SK-N-SH (cell line): ENCODE measurements at regions not wholly inside any gene's neighbourhood (a gene's known extent, or its start where the extent isn't known, plus 50 kb on each side); places are given as distances from the start of the nearest gene placed in this dataset.

Source experiments
- EP300 ChIP-seq, 2 experiments: IDR thresholded peaks; 2 replicates each; pipeline versions ENCODE4 v1.4.0 to v1.6.1; 2012; ENCODE audit warnings: borderline replicate concordance in 1 of 2, low read depth in 1 of 2, low read length in 1 of 2
- EZH2phosphoT487 ChIP-seq: fragments of 200-600 bp; sonication (generic); IDR thresholded peaks from 2 replicates; pipeline ENCODE4 v1.6.1; 2017; ENCODE audit warnings: low read depth, mixed run types, mild to moderate bottlenecking, antibody characterized with exemption, moderate library complexity, borderline replicate concordance
- MXI1 ChIP-seq: IDR thresholded peaks from 2 replicates; pipeline ENCODE4 v1.6.1; 2012; ENCODE audit warnings: mild to moderate bottlenecking, low read depth, low read length, improper control_type of control experiment
- POLR2AphosphoS5 ChIP-seq: IDR thresholded peaks from 2 replicates; pipeline ENCODE4 v1.6.1; 2012; ENCODE audit warnings: low read depth, low read length
- RCOR1 ChIP-seq: fragments of 150-350 bp; IDR thresholded peaks from 2 replicates; pipeline ENCODE4 v1.6.1; 2017; ENCODE audit warnings: antibody characterized with exemption, low read length
- RFX5 ChIP-seq: IDR thresholded peaks from 2 replicates; pipeline ENCODE4 v1.6.1; 2012; ENCODE audit warnings: mild to moderate bottlenecking, improper control_type of control experiment, low read length
- TCF12 ChIP-seq: IDR thresholded peaks from 2 replicates; pipeline ENCODE4 v1.4.0; 2012
- YY1 ChIP-seq: IDR thresholded peaks from 2 replicates; pipeline ENCODE4 v1.4.0; 2012; ENCODE audit warnings: low read depth, mild to moderate bottlenecking
- TF ChIP-seq, protein P1 (sequence below): fragments of 200-600 bp; sonication (generic); IDR thresholded peaks from 2 replicates; pipeline ENCODE4 v1.6.1; 2017; ENCODE audit warnings: antibody characterized with exemption, mild to moderate bottlenecking, moderate library complexity
- TF ChIP-seq, protein P2 (sequence below): IDR thresholded peaks from 2 replicates; pipeline ENCODE4 v1.6.1; 2012; ENCODE audit warnings: mild to moderate bottlenecking, low read depth, low read length, moderate library complexity
- TF ChIP-seq, protein P3 (sequence below): fragments of 150-350 bp; IDR thresholded peaks from 2 replicates; pipeline ENCODE4 v1.6.1; 2016; ENCODE audit warnings: mild to moderate bottlenecking, low read depth, low read length
- TF ChIP-seq, protein P4 (sequence below): IDR thresholded peaks from 2 replicates; pipeline ENCODE4; 2012

DNA sequence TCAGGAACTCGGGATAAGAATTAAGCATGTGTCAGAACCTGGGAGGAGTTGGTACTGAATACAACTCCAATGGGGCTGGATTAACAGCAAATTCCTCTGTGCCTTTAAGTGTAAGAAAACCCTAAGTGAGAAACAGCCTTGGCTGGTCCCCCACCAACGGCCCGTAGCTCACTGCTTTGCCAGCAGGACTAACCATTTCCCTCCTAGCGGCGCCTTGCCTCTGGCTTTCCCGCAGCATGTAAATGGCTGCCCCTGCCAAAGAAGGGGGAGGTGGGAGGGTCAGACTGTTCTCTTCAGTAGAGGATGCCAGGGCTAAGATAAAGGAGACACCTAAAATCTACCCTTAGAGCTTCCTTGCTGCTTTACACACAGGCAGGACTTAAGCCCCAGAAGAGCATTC, 51.0 kb upstream of the SH3GL3 start:
- TF ChIP-seq, protein P1, sequence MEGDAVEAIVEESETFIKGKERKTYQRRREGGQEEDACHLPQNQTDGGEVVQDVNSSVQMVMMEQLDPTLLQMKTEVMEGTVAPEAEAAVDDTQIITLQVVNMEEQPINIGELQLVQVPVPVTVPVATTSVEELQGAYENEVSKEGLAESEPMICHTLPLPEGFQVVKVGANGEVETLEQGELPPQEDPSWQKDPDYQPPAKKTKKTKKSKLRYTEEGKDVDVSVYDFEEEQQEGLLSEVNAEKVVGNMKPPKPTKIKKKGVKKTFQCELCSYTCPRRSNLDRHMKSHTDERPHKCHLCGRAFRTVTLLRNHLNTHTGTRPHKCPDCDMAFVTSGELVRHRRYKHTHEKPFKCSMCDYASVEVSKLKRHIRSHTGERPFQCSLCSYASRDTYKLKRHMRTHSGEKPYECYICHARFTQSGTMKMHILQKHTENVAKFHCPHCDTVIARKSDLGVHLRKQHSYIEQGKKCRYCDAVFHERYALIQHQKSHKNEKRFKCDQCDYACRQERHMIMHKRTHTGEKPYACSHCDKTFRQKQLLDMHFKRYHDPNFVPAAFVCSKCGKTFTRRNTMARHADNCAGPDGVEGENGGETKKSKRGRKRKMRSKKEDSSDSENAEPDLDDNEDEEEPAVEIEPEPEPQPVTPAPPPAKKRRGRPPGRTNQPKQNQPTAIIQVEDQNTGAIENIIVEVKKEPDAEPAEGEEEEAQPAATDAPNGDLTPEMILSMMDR = no peak
- TF ChIP-seq, protein P2, sequence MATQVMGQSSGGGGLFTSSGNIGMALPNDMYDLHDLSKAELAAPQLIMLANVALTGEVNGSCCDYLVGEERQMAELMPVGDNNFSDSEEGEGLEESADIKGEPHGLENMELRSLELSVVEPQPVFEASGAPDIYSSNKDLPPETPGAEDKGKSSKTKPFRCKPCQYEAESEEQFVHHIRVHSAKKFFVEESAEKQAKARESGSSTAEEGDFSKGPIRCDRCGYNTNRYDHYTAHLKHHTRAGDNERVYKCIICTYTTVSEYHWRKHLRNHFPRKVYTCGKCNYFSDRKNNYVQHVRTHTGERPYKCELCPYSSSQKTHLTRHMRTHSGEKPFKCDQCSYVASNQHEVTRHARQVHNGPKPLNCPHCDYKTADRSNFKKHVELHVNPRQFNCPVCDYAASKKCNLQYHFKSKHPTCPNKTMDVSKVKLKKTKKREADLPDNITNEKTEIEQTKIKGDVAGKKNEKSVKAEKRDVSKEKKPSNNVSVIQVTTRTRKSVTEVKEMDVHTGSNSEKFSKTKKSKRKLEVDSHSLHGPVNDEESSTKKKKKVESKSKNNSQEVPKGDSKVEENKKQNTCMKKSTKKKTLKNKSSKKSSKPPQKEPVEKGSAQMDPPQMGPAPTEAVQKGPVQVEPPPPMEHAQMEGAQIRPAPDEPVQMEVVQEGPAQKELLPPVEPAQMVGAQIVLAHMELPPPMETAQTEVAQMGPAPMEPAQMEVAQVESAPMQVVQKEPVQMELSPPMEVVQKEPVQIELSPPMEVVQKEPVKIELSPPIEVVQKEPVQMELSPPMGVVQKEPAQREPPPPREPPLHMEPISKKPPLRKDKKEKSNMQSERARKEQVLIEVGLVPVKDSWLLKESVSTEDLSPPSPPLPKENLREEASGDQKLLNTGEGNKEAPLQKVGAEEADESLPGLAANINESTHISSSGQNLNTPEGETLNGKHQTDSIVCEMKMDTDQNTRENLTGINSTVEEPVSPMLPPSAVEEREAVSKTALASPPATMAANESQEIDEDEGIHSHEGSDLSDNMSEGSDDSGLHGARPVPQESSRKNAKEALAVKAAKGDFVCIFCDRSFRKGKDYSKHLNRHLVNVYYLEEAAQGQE = no peak
- TF ChIP-seq MXI1 = no peak
- TF ChIP-seq EP300 (IDR thresholded peaks at IDR 0.05; ENCODE audit: borderline replicate concordance in 1 of 2, low read depth in 1 of 2, low read length in 1 of 2) = no peak
- TF ChIP-seq EZH2phosphoT487 = no peak
- TF ChIP-seq RCOR1 = no peak
- TF ChIP-seq, protein P3, sequence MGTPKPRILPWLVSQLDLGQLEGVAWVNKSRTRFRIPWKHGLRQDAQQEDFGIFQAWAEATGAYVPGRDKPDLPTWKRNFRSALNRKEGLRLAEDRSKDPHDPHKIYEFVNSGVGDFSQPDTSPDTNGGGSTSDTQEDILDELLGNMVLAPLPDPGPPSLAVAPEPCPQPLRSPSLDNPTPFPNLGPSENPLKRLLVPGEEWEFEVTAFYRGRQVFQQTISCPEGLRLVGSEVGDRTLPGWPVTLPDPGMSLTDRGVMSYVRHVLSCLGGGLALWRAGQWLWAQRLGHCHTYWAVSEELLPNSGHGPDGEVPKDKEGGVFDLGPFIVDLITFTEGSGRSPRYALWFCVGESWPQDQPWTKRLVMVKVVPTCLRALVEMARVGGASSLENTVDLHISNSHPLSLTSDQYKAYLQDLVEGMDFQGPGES = no peak
- TF ChIP-seq POLR2AphosphoS5 = no peak
- no peak for TF ChIP-seq TCF12
- no peak for TF ChIP-seq RFX5
- no peak for TF ChIP-seq YY1
- TF ChIP-seq, protein P4, sequence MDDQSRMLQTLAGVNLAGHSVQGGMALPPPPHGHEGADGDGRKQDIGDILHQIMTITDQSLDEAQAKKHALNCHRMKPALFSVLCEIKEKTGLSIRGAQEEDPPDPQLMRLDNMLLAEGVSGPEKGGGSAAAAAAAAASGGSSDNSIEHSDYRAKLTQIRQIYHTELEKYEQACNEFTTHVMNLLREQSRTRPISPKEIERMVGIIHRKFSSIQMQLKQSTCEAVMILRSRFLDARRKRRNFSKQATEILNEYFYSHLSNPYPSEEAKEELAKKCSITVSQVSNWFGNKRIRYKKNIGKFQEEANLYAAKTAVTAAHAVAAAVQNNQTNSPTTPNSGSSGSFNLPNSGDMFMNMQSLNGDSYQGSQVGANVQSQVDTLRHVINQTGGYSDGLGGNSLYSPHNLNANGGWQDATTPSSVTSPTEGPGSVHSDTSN = no peak
